Small intestine (tissue), 7 donors: ENCODE measurements at regions not wholly inside any gene's neighbourhood (a gene's known extent, or its start where the extent isn't known, plus 50 kb on each side); places are given as distances from the start of the nearest gene placed in this dataset.

Experiments
- DNase-seq, 2 donors: peaks; one replicate each; pipeline versions ENCODE4 v3.0.0 to v3.0.0-alpha.2; 2013
- FAIRE-seq: peaks from 2 replicates; lab custom pipeline; 2012; peaks lifted over from hg19 to GRCh38; lab: Jason Lieb, UNC
- H3K27ac ChIP-seq, 3 donors: one replicate each; pipeline ENCODE4 v1.5.1; 2013; ENCODE audit warnings: low read length in 2 of 3, mild to moderate bottlenecking in 2 of 3, control low read depth in 1 of 3, inconsistent platforms in 1 of 3, low read depth in 1 of 3, moderate library complexity in 1 of 3
- H3K27me3 ChIP-seq, 3 donors: one replicate each; pipeline ENCODE4 v1.6.1; 2013; ENCODE audit warnings: low read length in 3 of 3, inconsistent platforms in 1 of 3; ENCODE audit not compliant: control insufficient read depth in 3 of 3, insufficient read depth in 3 of 3
- H3K36me3 ChIP-seq, 3 donors: one replicate each; pipeline ENCODE4 v1.6.1; 2013; ENCODE audit warnings: low read length in 3 of 3, inconsistent platforms in 1 of 3, low read depth in 1 of 3, mild to moderate bottlenecking in 1 of 3, moderate library complexity in 1 of 3; ENCODE audit not compliant: control insufficient read depth in 3 of 3, insufficient read depth in 2 of 3
- H3K4me1 ChIP-seq, 3 donors: one replicate each; pipeline ENCODE4 v1.6.1; 2013; ENCODE audit warnings: low read length in 2 of 3, inconsistent platforms in 1 of 3, low read depth in 1 of 3, mild to moderate bottlenecking in 1 of 3, moderate library complexity in 1 of 3; ENCODE audit not compliant: control insufficient read depth in 3 of 3, insufficient read depth in 2 of 3
- H3K4me3 ChIP-seq, 3 donors: one replicate each; pipeline ENCODE4 v1.5.1; 2013; ENCODE audit warnings: low read length in 3 of 3, control low read depth in 1 of 3, inconsistent platforms in 1 of 3, low read depth in 1 of 3, mild to moderate bottlenecking in 1 of 3, moderate library complexity in 1 of 3
- H3K9me3 ChIP-seq, 2 donors: one replicate each; pipeline ENCODE4 v1.6.1; 2013; ENCODE audit warnings: low read depth in 1 of 2, low read length in 1 of 2; ENCODE audit not compliant: control insufficient read depth in 2 of 2, insufficient read depth in 1 of 2
- WGBS, 3 donors: extraction: QIAGEN DNeasy Blood & Tissue Kit; methylation state at CpG; one replicate each; pipeline ENCODE4 v1.1.7; 2013; 5-methylcytosine and 5-hydroxymethylcytosine counted together
- donor health status: healthy with polysubstance abuse.
- donor health status: control.
- donor health status: control.
- donor health status: Bipolar disorder and iron deficiency.
- donor health status: healthy.

GRCh38 chrX:39823424-39823823, 274.3 kb downstream of the BCOR start:
- H3K4me1 ChIP-seq: peaks cover 0 to 8% (median 0%) of the 10 kb centered on the region in 3 donors
- FAIRE-seq (no peak), DNase-seq (no peak)
- H3K36me3 ChIP-seq: no peaks in the 10 kb centered on the region
- H3K27ac ChIP-seq: no peak overlapping the region
- no peak overlapping the region for H3K4me3 ChIP-seq
- H3K27me3 ChIP-seq: peaks cover 0 to 11% (median 4%) of the 10 kb centered on the region in 3 donors
- 81 to 100% (median 91%) methylated on average over 1 of the region's 1 CpG for WGBS, 3 donors
- H3K9me3 ChIP-seq: peaks cover 0 to 7% of the 10 kb centered on the region in 2 donors

- DNase-seq (no peak), FAIRE-seq (no peak)
- Histone ChIP-seq H3K4me1 (peaks cover 0 to 8% (median 0%) of the 10 kb centered on the region in 3 donors), H3K4me3 (no peak overlapping the region), H3K36me3 (no peaks in the 10 kb centered on the region), H3K27ac (no peak overlapping the region), H3K27me3 (peaks cover 0 to 11% (median 4%) of the 10 kb centered on the region in 3 donors), H3K9me3 (peaks cover 0 to 7% of the 10 kb centered on the region in 2 donors)
- 46 to 83% (median 69%) methylated on average over 2 of the region's 2 CpGs for WGBS, 3 donors
Observed at GRCh38 chrX:39823854-39824253, 273.9 kb downstream of the BCOR start.

GRCh38 chrX:39826813-39827543, 270.8 kb downstream of the BCOR start:
- Histone ChIP-seq H3K27me3 (peaks cover 0 to 2% (median 0%) of the 10 kb centered on the region in 3 donors), H3K36me3 (no peaks in the 10 kb centered on the region), H3K27ac (no peak overlapping the region), H3K4me1 (no peaks in the 10 kb centered on the region), H3K9me3 (peaks cover 0 to 11% of the 10 kb centered on the region in 2 donors), H3K4me3 (no peak overlapping the region)
- no peak for DNase-seq
- WGBS, 3 donors: 66 to 73% (median 69%) methylated on average over 10 to 14 of the region's 14 CpGs
- no peak for FAIRE-seq

- Histone ChIP-seq H3K9me3 (peaks cover 0 to 11% of the 10 kb centered on the region in 2 donors), H3K27ac (no peak overlapping the region), H3K36me3 (no peaks in the 10 kb centered on the region), H3K27me3 (no peaks in the 10 kb centered on the region), H3K4me1 (no peaks in the 10 kb centered on the region), H3K4me3 (no peak overlapping the region)
- no peak for FAIRE-seq
- 86 to 92% (median 87%) methylated on average over 14 of the region's 14 CpGs for WGBS, 3 donors
- no peak for DNase-seq
Observed at GRCh38 chrX:39827951-39828350, 269.8 kb downstream of the BCOR start.

GRCh38 chrX:39828971-39829370, 268.8 kb downstream of the BCOR start:
- H3K27me3 ChIP-seq: no peaks in the 10 kb centered on the region
- no peak for FAIRE-seq

GRCh38 chrX:39829965-39830364, 267.8 kb downstream of the BCOR start:
- H3K27ac ChIP-seq: no peak overlapping the region
- DNase-seq (no peak), FAIRE-seq (no peak)
- peaks cover 0 to 8% of the 10 kb centered on the region in 2 donors for H3K9me3 ChIP-seq
- no peaks in the 10 kb centered on the region for H3K4me1 ChIP-seq
- no peaks in the 10 kb centered on the region for H3K27me3 ChIP-seq
- 83 to 91% (median 86%) methylated on average over 1 of the region's 1 CpG for WGBS, 3 donors
- no peak overlapping the region for H3K4me3 ChIP-seq
- no peaks in the 10 kb centered on the region for H3K36me3 ChIP-seq

More at GRCh38 chrX:39828971-39829370, 268.8 kb downstream of the BCOR start:
- H3K9me3 ChIP-seq: peaks cover 0 to 8% of the 10 kb centered on the region in 2 donors
- H3K27ac ChIP-seq: no peak overlapping the region
- H3K4me1 ChIP-seq: no peaks in the 10 kb centered on the region
- DNase-seq: no peak
- no peaks in the 10 kb centered on the region for H3K36me3 ChIP-seq
- no peak overlapping the region for H3K4me3 ChIP-seq

- DNase-seq: no peak
- Histone ChIP-seq H3K4me3 (no peak overlapping the region), H3K36me3 (no peaks in the 10 kb centered on the region), H3K27me3 (no peaks in the 10 kb centered on the region), H3K9me3 (peaks cover 0 to 7% of the 10 kb centered on the region in 2 donors), H3K27ac (no peak overlapping the region), H3K4me1 (no peaks in the 10 kb centered on the region)
- WGBS, 3 donors: 30 to 58% (median 53%) methylated on average over 2 of the region's 2 CpGs
- FAIRE-seq: no peak
Observed at GRCh38 chrX:39830414-39830813, 267.3 kb downstream of the BCOR start.

GRCh38 chrX:39832211-39832610, 265.5 kb downstream of the BCOR start:
- Histone ChIP-seq H3K36me3 (no peaks in the 10 kb centered on the region), H3K27me3 (no peaks in the 10 kb centered on the region), H3K9me3 (peaks cover 0 to 3% of the 10 kb centered on the region in 2 donors), H3K27ac (no peak overlapping the region), H3K4me3 (no peak overlapping the region), H3K4me1 (no peaks in the 10 kb centered on the region)
- 75 to 89% (median 84%) methylated on average over 11 of the region's 11 CpGs for WGBS, 3 donors
- DNase-seq (no peak), FAIRE-seq (no peak)
